Erythroblast (primary cell): ENCODE measurements at regions not wholly inside any gene's neighbourhood (a gene's known extent, or its start where the extent isn't known, plus 50 kb on each side); places are given as distances from the start of the nearest gene placed in this dataset.

Source experiments
- GATA1 ChIP-seq: IDR thresholded peaks from 2 replicates; pipeline ENCODE4 v1.6.1; 2011; ENCODE audit warnings: low read depth, mild to moderate bottlenecking, control low read depth, low read length, moderate library complexity
- POLR2A ChIP-seq: IDR thresholded peaks from 2 replicates; pipeline ENCODE4 v1.6.1; 2011; ENCODE audit warnings: mild to moderate bottlenecking, low read length

DNA sequence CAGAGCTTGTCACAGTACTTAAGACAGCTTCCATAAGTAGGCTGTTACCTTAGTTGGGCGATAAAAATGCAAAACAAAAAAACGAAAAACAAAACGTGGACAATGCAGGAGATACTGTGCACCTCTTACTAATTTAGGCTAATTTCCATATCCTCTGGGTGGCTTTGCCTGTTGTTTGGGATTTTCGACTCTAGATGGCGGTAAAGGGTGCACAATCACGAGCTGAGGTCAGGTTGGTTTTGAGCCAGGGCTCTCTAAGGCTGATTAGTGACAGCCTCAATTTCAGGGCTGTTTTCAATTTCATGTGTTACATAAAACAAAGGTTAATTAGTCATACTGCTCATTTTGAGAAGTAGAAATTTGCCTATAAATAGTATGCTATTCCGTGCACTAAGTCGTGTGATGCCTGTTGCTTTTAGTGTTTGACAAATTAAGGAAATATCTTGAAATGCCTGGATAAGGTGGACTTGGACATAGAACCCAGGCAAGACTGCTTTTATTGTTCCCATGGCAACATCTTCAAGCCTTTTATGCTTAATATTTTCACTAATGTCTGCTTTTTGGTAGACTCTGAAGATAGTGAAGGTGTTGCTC is 493.1 kb downstream of the SOCS6 start:
- TF ChIP-seq GATA1 (no peak), POLR2A (no peak)
